Calu3 (cell line): ENCODE measurements at regions not wholly inside any gene's neighbourhood (a gene's known extent, or its start where the extent isn't known, plus 50 kb on each side); places are given as distances from the start of the nearest gene placed in this dataset.

ENCODE experiments used
- BruUV-seq: library from RNA; stranded (reverse); fragments of 400-500 nt; replicated peaks from 2 replicates; lab custom pipeline; 2021; lab: Mats Ljungman, UMichigan
- CTCF ChIA-PET: fragments of 300-600 bp; sonication (Branson Sonifier 250); formaldehyde crosslinking; loops from one replicate; lab custom pipeline; 2022; ENCODE audit warnings: antibody characterized with exemption; lab: Charles Lee
- DNase-seq: peaks from one replicate; pipeline ENCODE4 v3.0.0; 2022
- H3K27ac Mint-ChIP-seq: one replicate; pipeline ENCODE4 v1.8.0; 2022; ENCODE audit warnings: mixed read lengths; ENCODE audit not compliant: unreplicated experiment
- H3K27me3 Mint-ChIP-seq: one replicate; pipeline ENCODE4 v1.8.0; 2022; ENCODE audit warnings: mixed read lengths; ENCODE audit not compliant: unreplicated experiment
- H3K36me3 Mint-ChIP-seq: one replicate; pipeline ENCODE4 v1.8.0; 2022; ENCODE audit warnings: mild to moderate bottlenecking, moderate library complexity, mixed read lengths; ENCODE audit not compliant: insufficient read depth, unreplicated experiment
- H3K4me1 Mint-ChIP-seq: one replicate; pipeline ENCODE4 v1.8.0; 2022; ENCODE audit warnings: mild to moderate bottlenecking, low read depth, mixed read lengths; ENCODE audit not compliant: unreplicated experiment
- H3K4me3 Mint-ChIP-seq: one replicate; pipeline ENCODE4 v1.8.0; 2022; ENCODE audit warnings: mild to moderate bottlenecking, low read depth, moderate library complexity, mixed read lengths; ENCODE audit not compliant: unreplicated experiment
- H3K9me3 Mint-ChIP-seq: one replicate; pipeline ENCODE4 v1.8.0; 2022; ENCODE audit warnings: low read depth, mixed read lengths; ENCODE audit not compliant: unreplicated experiment
- intact Hi-C: fragments of 100-400 bp; cut with micrococcal nuclease; formaldehyde crosslinking; loops from one replicate; pipeline ENCODE4 v1.10.0; 2022; ENCODE audit not compliant: unreplicated experiment
- TF ChIP-seq, protein P1 (sequence below): fragments of 200-600 bp; IDR thresholded peaks from one replicate; pipeline ENCODE4 v1.8.0; 2022; ENCODE audit warnings: antibody characterized with exemption; ENCODE audit not compliant: unreplicated experiment

GRCh38 chr5:44887722-44888121, 79.0 kb downstream of the MRPS30 start:
- DNase-seq: no peak
- TF ChIP-seq, protein P1, sequence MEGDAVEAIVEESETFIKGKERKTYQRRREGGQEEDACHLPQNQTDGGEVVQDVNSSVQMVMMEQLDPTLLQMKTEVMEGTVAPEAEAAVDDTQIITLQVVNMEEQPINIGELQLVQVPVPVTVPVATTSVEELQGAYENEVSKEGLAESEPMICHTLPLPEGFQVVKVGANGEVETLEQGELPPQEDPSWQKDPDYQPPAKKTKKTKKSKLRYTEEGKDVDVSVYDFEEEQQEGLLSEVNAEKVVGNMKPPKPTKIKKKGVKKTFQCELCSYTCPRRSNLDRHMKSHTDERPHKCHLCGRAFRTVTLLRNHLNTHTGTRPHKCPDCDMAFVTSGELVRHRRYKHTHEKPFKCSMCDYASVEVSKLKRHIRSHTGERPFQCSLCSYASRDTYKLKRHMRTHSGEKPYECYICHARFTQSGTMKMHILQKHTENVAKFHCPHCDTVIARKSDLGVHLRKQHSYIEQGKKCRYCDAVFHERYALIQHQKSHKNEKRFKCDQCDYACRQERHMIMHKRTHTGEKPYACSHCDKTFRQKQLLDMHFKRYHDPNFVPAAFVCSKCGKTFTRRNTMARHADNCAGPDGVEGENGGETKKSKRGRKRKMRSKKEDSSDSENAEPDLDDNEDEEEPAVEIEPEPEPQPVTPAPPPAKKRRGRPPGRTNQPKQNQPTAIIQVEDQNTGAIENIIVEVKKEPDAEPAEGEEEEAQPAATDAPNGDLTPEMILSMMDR: no peak
- intact Hi-C loops: no loop called here
- BruUV-seq: no TSS peak
- Mint-ChIP-seq H3K4me3 (no peak overlapping the region), H3K27me3 (no peaks in the 10 kb centered on the region), H3K9me3 (no peaks in the 10 kb centered on the region), H3K4me1 (no peaks in the 10 kb centered on the region), H3K27ac (no peak overlapping the region), H3K36me3 (no peaks in the 10 kb centered on the region)
- CTCF ChIA-PET: no interaction called here

DNA sequence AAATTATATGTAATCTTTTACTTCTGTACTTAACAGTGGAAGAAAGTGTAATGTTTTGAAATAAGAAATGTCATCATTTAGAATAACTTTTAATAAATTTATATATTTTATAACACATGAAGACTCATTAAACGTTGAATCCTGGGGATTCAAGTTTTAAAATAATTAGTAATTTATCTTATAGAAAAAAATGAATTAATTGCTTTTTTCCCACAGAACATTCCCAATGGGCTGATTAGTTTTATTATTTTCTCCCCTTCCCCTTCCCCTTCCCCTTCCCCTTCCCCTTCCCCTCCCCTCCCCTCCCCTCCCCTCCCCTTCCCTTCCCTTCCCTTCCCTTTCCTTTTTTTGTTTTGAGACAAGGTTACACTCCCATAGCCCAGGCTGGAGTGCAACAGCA, 79.7 kb downstream of the MRPS30 start:
- CTCF ChIA-PET: no interaction called here
- Mint-ChIP-seq H3K4me1 (no peaks in the 10 kb centered on the region), H3K27ac (no peak overlapping the region), H3K36me3 (no peaks in the 10 kb centered on the region), H3K4me3 (no peak overlapping the region), H3K27me3 (no peaks in the 10 kb centered on the region), H3K9me3 (peaks cover 4% of the 10 kb centered on the region)
- DNase-seq: no peak
- intact Hi-C loops: no loop called here
- BruUV-seq: no TSS peak
- TF ChIP-seq, protein P1: no peak

GRCh38 chr5:44891116-44891515, 82.4 kb downstream of the MRPS30 start:
- Mint-ChIP-seq H3K4me1 (no peaks in the 10 kb centered on the region), H3K9me3 (peaks cover 4% of the 10 kb centered on the region), H3K4me3 (no peak overlapping the region), H3K27ac (no peak overlapping the region), H3K27me3 (no peaks in the 10 kb centered on the region), H3K36me3 (no peaks in the 10 kb centered on the region)
- intact Hi-C loops: no loop called here
- no TSS peak for BruUV-seq
- CTCF ChIA-PET: no interaction called here
- TF ChIP-seq, protein P1: no peak
- DNase-seq: no peak

DNA sequence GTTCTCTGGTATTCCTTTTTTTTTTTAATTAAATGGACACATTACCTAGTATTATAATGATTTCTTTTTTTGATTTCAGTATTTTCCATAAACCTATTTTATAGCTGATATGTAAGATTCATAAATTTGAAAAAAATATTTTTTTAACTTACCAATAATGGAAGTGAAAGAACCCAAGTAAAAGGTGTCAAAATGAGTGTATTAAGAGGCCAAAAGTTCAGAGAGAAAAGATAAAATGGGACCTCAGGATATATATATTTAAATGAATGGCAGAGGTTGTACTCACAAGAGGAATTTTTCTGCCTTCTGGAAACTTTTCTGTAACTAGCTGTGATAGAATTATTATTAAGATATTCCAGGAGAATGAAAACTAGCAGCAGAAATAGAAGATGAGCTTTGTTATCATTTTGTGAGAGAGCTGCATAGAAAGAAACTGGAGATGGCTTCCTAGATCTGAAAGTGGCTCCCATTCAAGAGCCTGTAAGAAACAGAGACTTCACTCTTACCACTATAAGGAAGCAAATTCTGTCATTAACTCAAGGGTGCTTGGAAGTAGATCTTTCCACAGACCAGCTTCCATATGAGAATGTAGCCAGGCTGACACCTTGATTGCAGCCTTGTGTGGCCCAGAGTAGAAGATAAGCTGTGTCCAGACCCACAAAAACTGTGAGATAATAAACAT, 91.7 kb downstream of the MRPS30 start:
- intact Hi-C loops: no loop called here
- DNase-seq: no peak
- no peaks in the 10 kb centered on the region for H3K36me3 Mint-ChIP-seq
- CTCF ChIA-PET: no interaction called here
- no TSS peak for BruUV-seq
- no peak overlapping the region for H3K27ac Mint-ChIP-seq
- TF ChIP-seq, protein P1: no peak
- H3K4me3 Mint-ChIP-seq: no peak overlapping the region
- no peaks in the 10 kb centered on the region for H3K4me1 Mint-ChIP-seq
- H3K9me3 Mint-ChIP-seq: peaks cover 7% of the 10 kb centered on the region
- no peaks in the 10 kb centered on the region for H3K27me3 Mint-ChIP-seq
